DND-41 (cell line): ENCODE measurements at regions not wholly inside any gene's neighbourhood (a gene's known extent, or its start where the extent isn't known, plus 50 kb on each side); places are given as distances from the start of the nearest gene placed in this dataset.

Experiments used
- CTCF ChIP-seq: IDR thresholded peaks from 2 replicates; pipeline ENCODE4 v1.5.1; 2012; ENCODE audit warnings: borderline replicate concordance, low read length, moderate library complexity, mild to moderate bottlenecking; ENCODE audit not compliant: poor library complexity, severe bottlenecking; ENCODE audit errors: extremely low read depth
- EZH2 ChIP-seq: IDR thresholded peaks from 3 replicates; pipeline ENCODE4 v1.6.1; 2012; ENCODE audit warnings: borderline replicate concordance, low read depth, mild to moderate bottlenecking, moderate library complexity, low read length, inconsistent platforms; ENCODE audit not compliant: severe bottlenecking

GRCh38 chr2:18349421-18349820 lies 211.0 kb downstream of the RDH14 start:
- TF ChIP-seq CTCF (no peak), EZH2 (no peak)
